Peyer's patch (tissue), 4 donors: ENCODE measurements at regions not wholly inside any gene's neighbourhood (a gene's known extent, or its start where the extent isn't known, plus 50 kb on each side); places are given as distances from the start of the nearest gene placed in this dataset.
"Not testable (repeated sequence)": the region's sequence is repeated elsewhere in the genome, so short reads cannot be mapped to it uniquely, and the experiment has no call there.

Experiments used
- DNase-seq, 3 donors: peaks; one replicate each; pipeline ENCODE4 v3.0.0-alpha.2; 2017 to 2019
- H3K27ac ChIP-seq, 4 donors: fragments of 200-600 bp; sonication (generic); one replicate each; pipeline ENCODE4 v1.5.1; 2016 to 2019
- H3K27me3 ChIP-seq, 2 donors: fragments of 200-600 bp; sonication (generic); one replicate each; pipeline ENCODE4 v1.5.1; 2019
- H3K36me3 ChIP-seq, 3 donors: fragments of 200-600 bp; sonication (generic); one replicate each; pipeline ENCODE4 v1.5.1; 2016 to 2019
- H3K4me1 ChIP-seq, 4 donors: fragments of 200-600 bp; sonication (generic); one replicate each; pipeline ENCODE4 v1.5.1; 2016 to 2019
- H3K4me3 ChIP-seq, 4 donors: fragments of 200-600 bp; sonication (generic); 1 replicate in 3 of 4; 2 replicates in 1 of 4; pipeline ENCODE4 v1.5.1; 2016 to 2019; ENCODE audit warnings: mild to moderate bottlenecking in 1 of 4
- H3K9me3 ChIP-seq, 4 donors: fragments of 200-600 bp; sonication (generic); one replicate each; pipeline ENCODE4 v1.5.1; 2016 to 2019; ENCODE audit warnings: mild to moderate bottlenecking in 1 of 4
- CTCF ChIP-seq, 6 experiments: fragments of 450-650 bp in 4 of 6; fragments of 200-600 bp in 2 of 6; sonication (generic) in 1 of 6; IDR thresholded peaks; one replicate each; pipeline ENCODE4 v1.5.1; 2017 to 2019; ENCODE audit warnings: antibody characterized with exemption in 6 of 6, mild to moderate bottlenecking in 3 of 6, moderate library complexity in 1 of 6
- POLR2A ChIP-seq, 2 donors: fragments of 450-650 bp; IDR thresholded peaks; one replicate each; pipeline ENCODE4 v1.5.1; 2017; ENCODE audit warnings: antibody characterized with exemption in 2 of 2, mild to moderate bottlenecking in 2 of 2, moderate library complexity in 2 of 2

GRCh38 chr5:1732945-1733344, 66.7 kb downstream of the MRPL36 start:
- peak in 1 of 3 donors; percentile 20 for DNase-seq
- H3K9me3 ChIP-seq, result no peaks in the 10 kb centered on the region
- no peaks in the 10 kb centered on the region for H3K27me3 ChIP-seq
- H3K36me3 ChIP-seq, result no peaks in the 10 kb centered on the region
- TF ChIP-seq POLR2A (IDR thresholded peaks at IDR 0.05) (no peak), CTCF (IDR thresholded peaks at IDR 0.05) (no peak)
- no peak overlapping the region for H3K4me3 ChIP-seq
- H3K27ac ChIP-seq, result no peak overlapping the region
- H3K4me1 ChIP-seq, result no peaks in the 10 kb centered on the region

DNA sequence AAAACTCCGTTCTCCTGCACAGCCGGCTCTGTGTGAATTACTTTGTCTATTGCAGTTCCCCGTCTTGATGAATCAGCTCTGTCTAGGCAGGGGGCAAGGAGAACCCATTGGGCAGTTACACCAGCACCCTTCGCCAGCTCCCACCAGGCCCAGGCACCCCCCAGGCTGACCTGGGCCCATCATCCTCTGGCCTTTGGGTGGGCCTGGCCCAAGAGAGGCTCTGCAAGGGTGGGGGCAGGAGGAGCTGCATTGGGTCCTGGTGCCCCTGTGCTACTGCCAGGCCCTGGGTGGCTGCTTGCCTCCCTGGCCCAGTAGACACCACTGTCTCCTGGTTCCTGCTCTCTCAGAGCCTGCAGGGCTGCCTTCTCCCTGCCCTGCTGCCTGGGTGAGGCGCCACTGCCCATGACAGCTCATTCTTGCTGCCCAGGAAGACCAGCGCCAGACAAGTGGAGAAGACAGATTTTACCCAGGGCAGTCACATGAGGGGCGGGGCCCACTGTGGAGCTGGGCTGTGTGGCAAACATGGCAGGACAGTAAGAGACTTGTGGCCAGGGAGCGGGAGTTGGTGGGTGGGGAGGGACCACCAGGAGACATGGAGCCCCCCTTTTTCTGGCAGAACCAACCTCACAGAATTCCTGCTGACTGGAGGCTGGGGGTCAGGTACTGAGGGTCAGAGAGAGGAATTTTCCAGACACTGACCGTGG, 67.2 kb downstream of the MRPL36 start:
- Histone ChIP-seq H3K27ac (no peak overlapping the region), H3K36me3 (no peaks in the 10 kb centered on the region), H3K27me3 (no peaks in the 10 kb centered on the region), H3K4me1 (no peaks in the 10 kb centered on the region), H3K4me3 (no peak overlapping the region), H3K9me3 (no peaks in the 10 kb centered on the region)
- peak in 1 of 3 donors; percentile 41 for DNase-seq
- TF ChIP-seq CTCF (IDR thresholded peaks at IDR 0.05) (no peak), POLR2A (IDR thresholded peaks at IDR 0.05) (no peak)

DNA sequence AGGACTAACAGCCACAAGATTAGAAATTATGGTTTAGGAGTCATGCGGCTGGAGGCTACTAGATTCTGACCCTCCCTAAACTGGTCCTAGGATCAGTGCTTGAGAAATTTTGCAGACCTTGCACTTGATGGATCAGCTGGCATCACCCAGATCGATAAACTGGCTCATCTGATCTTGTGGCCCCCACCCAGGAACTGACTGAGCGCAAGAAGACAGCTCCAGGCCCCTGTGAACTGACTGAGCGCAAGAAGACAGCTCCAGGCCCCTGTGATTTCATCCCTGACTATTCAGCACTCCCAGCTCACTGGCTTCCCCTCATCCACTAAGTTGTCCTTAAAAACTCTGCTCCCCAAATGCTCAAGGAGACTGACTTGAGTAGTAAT, 67.8 kb downstream of the MRPL36 start:
- not testable (repeated sequence) for H3K4me3 ChIP-seq, H3K27me3 ChIP-seq, H3K27ac ChIP-seq, H3K4me1 ChIP-seq, H3K9me3 ChIP-seq, H3K36me3 ChIP-seq
- DNase-seq, result peak in 1 of 3 donors; percentile 28

DNA sequence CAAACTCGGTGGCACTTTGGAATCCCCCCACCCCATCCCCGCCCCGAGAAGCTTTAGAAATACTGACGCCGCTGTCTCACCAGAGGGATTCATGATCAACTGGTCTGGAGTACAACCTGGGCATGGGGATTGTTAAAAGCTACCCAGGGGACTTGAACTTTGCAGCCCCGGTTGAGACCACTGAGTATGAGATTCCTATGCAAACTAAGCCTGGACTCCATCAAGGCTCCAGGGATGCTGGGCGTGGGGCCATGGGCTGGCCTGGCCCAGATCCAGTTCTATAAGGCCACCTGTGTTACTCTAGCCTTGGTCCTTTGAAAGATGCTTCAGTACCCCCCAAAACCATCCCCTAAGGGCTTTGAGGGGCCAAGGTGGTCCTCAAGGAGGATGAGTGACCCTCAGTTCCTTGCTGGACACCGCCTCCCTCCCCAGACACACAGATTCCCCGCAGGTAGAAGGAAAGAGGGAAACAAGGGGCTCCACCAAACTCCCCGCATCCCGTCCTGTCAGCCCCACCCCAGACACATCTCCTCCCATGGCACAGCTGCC, 68.5 kb downstream of the MRPL36 start:
- peak in 1 of 3 donors; percentile 15 for DNase-seq
- no peaks in the 10 kb centered on the region for H3K36me3 ChIP-seq
- no peak overlapping the region for H3K4me3 ChIP-seq
- no peaks in the 10 kb centered on the region for H3K9me3 ChIP-seq
- H3K27me3 ChIP-seq, result no peaks in the 10 kb centered on the region
- no peaks in the 10 kb centered on the region for H3K4me1 ChIP-seq
- TF ChIP-seq POLR2A (IDR thresholded peaks at IDR 0.05), result no peak
- no peak for TF ChIP-seq CTCF (IDR thresholded peaks at IDR 0.05)
- no peak overlapping the region for H3K27ac ChIP-seq

DNA sequence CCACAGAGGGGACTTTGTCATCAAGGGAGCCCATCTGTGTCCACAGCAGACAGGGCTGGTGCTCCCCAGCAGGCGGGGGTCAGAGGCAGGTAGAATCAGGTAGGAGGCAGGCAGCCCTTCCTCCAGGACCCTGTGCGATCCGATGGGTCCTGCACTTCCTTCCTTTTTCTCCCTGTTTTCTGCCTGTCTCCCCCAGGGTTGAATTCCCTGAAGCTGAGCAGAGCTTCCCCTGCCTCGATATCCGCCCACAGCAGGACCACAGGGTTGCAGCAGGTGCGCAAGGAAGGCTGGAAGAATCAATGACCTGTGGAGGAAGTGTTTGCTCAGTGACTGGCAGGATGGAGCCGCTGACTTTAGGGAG, 69.2 kb downstream of the MRPL36 start:
- Histone ChIP-seq H3K4me3 (no peak overlapping the region), H3K27me3 (no peaks in the 10 kb centered on the region), H3K4me1 (no peaks in the 10 kb centered on the region), H3K9me3 (no peaks in the 10 kb centered on the region), H3K27ac (no peak overlapping the region), H3K36me3 (no peaks in the 10 kb centered on the region)
- TF ChIP-seq POLR2A (IDR thresholded peaks at IDR 0.05), result no peak
- no peak for TF ChIP-seq CTCF (IDR thresholded peaks at IDR 0.05)
- DNase-seq, result peak in 1 of 3 donors; percentile 13

DNA sequence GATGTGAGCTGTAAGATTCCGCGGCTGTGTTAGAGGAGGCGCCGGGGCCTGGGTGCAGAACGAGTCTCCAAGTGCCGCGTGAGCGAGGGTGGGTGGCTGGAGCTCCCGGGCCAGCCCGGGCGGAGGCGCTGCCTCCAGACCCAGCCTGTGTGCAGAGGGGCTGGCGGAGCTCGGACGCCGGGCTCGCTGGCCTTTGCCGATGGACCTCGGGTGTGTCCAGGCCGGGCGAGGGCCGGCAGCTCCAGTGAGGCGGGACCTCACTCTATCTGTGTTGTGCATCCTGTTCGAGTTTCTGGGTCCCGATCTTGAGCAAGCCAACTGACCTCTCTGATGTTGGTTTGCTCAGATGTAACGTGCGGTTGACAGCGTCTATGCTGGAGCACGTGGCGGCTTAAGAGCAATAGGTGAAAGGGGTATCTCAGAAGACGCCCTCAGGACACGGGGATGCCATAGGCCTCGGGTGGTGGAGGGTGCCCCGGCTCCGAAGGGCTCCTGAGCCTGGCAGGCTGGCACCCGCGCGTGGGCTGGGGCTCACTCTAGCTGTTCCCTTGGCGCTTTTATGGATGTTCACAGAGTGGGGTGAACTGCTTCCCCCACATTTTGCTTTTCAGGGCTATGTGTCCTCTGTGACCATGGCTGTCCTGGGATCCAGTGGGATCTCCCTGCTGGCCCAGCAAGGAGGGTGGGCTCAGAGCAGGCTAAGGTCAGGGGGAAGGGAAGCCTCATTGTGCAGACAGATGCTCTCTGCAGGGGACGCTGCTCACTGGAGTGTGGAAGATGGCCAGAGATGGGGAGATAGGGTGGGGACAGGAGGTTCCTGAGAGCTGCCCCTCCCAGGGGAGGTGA, 69.8 kb downstream of the MRPL36 start:
- Histone ChIP-seq H3K36me3 (no peaks in the 10 kb centered on the region), H3K27me3 (no peaks in the 10 kb centered on the region), H3K4me3 (no peak overlapping the region), H3K27ac (no peak overlapping the region), H3K4me1 (no peaks in the 10 kb centered on the region), H3K9me3 (no peaks in the 10 kb centered on the region)
- DNase-seq, result peak in 1 of 3 donors; percentile 29
- TF ChIP-seq CTCF (IDR thresholded peaks at IDR 0.05), result no peak
- no peak for TF ChIP-seq POLR2A (IDR thresholded peaks at IDR 0.05)
